ENCODE measurements at regions not wholly inside any gene's neighbourhood (a gene's known extent, or its start where the extent isn't known, plus 50 kb on each side); places are given as distances from the start of the nearest gene placed in this dataset.
A peak's percentile ranks its signal among the peaks of the same experiment; 100 is the strongest.

GRCh38 chr12:42689699-42690098, 100.2 kb upstream of the PRICKLE1 start:
- BruUV-seq (replicated peaks) = no TSS peak
- H3K9me3 Mint-ChIP-seq (ENCODE audit: unreplicated experiment) = peaks cover 8% of the 10 kb centered on the region
- TF ChIP-seq, protein P1, sequence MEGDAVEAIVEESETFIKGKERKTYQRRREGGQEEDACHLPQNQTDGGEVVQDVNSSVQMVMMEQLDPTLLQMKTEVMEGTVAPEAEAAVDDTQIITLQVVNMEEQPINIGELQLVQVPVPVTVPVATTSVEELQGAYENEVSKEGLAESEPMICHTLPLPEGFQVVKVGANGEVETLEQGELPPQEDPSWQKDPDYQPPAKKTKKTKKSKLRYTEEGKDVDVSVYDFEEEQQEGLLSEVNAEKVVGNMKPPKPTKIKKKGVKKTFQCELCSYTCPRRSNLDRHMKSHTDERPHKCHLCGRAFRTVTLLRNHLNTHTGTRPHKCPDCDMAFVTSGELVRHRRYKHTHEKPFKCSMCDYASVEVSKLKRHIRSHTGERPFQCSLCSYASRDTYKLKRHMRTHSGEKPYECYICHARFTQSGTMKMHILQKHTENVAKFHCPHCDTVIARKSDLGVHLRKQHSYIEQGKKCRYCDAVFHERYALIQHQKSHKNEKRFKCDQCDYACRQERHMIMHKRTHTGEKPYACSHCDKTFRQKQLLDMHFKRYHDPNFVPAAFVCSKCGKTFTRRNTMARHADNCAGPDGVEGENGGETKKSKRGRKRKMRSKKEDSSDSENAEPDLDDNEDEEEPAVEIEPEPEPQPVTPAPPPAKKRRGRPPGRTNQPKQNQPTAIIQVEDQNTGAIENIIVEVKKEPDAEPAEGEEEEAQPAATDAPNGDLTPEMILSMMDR (IDR thresholded peaks at IDR 0.05; ENCODE audit: unreplicated experiment) = no peak
- H3K27ac Mint-ChIP-seq (ENCODE audit: low read depth, unreplicated experiment) = no peak overlapping the region
- no peak for DNase-seq (ENCODE audit: unreplicated experiment)
- no peaks in the 10 kb centered on the region for H3K27me3 Mint-ChIP-seq (ENCODE audit: insufficient read depth, unreplicated experiment)
- CTCF ChIA-PET = interaction anchor here (1.1 kb wide), 1 partner anchor 10 kb away, joined by 3 read pairs; no protein-coding TSS in a partner anchor
- POLR2A ChIA-PET = no interaction called here
- H3K36me3 Mint-ChIP-seq (ENCODE audit: insufficient read depth, unreplicated experiment) = no peaks in the 10 kb centered on the region
- intact Hi-C loops (cut with micrococcal nuclease) = no loop called here
- peaks cover 8% of the 10 kb centered on the region for H3K4me1 Mint-ChIP-seq (ENCODE audit: insufficient read depth, unreplicated experiment)
- no peak overlapping the region for H3K4me3 Mint-ChIP-seq (ENCODE audit: unreplicated experiment)

GRCh38 chr12:42686514-42687172, 97.1 kb upstream of the PRICKLE1 start:
- no TSS peak for BruUV-seq (replicated peaks)
- Mint-ChIP-seq H3K27ac (ENCODE audit: low read depth, unreplicated experiment) (no peak overlapping the region), H3K27me3 (ENCODE audit: insufficient read depth, unreplicated experiment) (no peaks in the 10 kb centered on the region), H3K4me1 (ENCODE audit: insufficient read depth, unreplicated experiment) (peaks cover 17% of the 10 kb centered on the region), H3K4me3 (ENCODE audit: unreplicated experiment) (no peak overlapping the region), H3K9me3 (ENCODE audit: unreplicated experiment) (peaks cover 8% of the 10 kb centered on the region), H3K36me3 (ENCODE audit: insufficient read depth, unreplicated experiment) (no peaks in the 10 kb centered on the region)
- intact Hi-C loops (cut with micrococcal nuclease) = no loop called here
- TF ChIP-seq, protein P1 (IDR thresholded peaks at IDR 0.05; ENCODE audit: unreplicated experiment) = no peak
- CTCF ChIA-PET = interaction anchor here (0.9 kb wide), 1 partner anchor 22 kb away, joined by 3 read pairs; no protein-coding TSS in a partner anchor
- POLR2A ChIA-PET = interaction anchor here (0.9 kb wide), 1 partner anchor 10 kb away, joined by 5 read pairs; no protein-coding TSS in a partner anchor
- DNase-seq (ENCODE audit: unreplicated experiment) = peak; percentile 40

GRCh38 chr12:42684802-42685071, 95.2 kb upstream of the PRICKLE1 start:
- Mint-ChIP-seq H3K27ac (ENCODE audit: low read depth, unreplicated experiment) (peak overlapping the region; percentile 14), H3K4me3 (ENCODE audit: unreplicated experiment) (no peak overlapping the region), H3K9me3 (ENCODE audit: unreplicated experiment) (no peaks in the 10 kb centered on the region), H3K36me3 (ENCODE audit: insufficient read depth, unreplicated experiment) (no peaks in the 10 kb centered on the region), H3K4me1 (ENCODE audit: insufficient read depth, unreplicated experiment) (peaks cover 17% of the 10 kb centered on the region), H3K27me3 (ENCODE audit: insufficient read depth, unreplicated experiment) (no peaks in the 10 kb centered on the region)
- TF ChIP-seq, protein P1 (IDR thresholded peaks at IDR 0.05; ENCODE audit: unreplicated experiment) = no peak
- intact Hi-C loops (cut with micrococcal nuclease) = no loop called here
- DNase-seq (ENCODE audit: unreplicated experiment) = no peak
- ChIA-PET CTCF (interaction anchor here (0.7 kb wide), 1 partner anchor 388 kb away, joined by 3 read pairs; no protein-coding TSS in a partner anchor), POLR2A (interaction anchor here (0.9 kb wide), 1 partner anchor 21 kb away, joined by 3 read pairs; no protein-coding TSS in a partner anchor)
- BruUV-seq (replicated peaks) = no TSS peak

DNA sequence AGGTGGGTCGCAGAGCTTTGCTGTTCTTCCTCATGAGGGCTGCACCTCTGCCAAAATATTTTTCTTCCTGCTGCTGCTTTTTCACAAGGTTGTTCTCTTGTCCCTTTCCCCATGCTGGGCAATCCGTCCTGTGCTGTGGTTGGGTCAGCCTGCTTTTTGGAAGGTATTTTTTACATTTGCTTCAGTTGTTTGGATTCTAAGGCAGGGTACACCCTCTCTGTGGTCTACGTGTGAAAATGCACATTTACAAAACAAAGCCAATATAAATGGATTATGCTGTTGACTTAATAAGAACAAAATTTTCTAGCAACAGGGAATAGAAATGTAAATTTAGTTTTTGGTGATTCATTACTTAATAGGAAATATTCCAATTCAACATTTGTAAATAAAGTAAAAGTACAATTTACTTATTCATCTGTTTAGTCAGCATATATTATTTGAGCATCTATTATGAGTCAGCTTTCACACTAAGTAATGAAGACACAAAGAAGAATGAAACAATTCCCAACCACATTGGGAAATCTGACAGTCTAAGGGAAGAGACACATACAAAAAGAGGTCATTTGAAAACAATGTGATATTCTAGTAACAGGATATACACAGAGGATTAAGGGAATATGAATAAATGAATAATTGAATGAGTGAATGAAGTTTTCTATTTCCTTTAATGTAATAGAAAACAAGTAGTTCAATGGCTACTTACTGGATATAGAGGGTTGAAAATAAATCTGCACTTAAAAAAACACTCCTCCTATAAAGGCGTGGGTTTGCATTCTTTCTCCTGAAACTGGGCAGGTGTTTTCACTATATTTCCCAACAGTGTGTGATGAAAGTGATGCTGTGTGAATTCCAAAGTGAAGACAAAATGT, 94.6 kb upstream of the PRICKLE1 start:
- intact Hi-C loops (cut with micrococcal nuclease) = no loop called here

More for the DNA sequence above, 94.6 kb upstream of the PRICKLE1 start:
- Mint-ChIP-seq H3K27ac (ENCODE audit: low read depth, unreplicated experiment) (peak overlapping the region; percentile 14), H3K9me3 (ENCODE audit: unreplicated experiment) (no peaks in the 10 kb centered on the region), H3K4me1 (ENCODE audit: insufficient read depth, unreplicated experiment) (peaks cover 17% of the 10 kb centered on the region), H3K4me3 (ENCODE audit: unreplicated experiment) (no peak overlapping the region), H3K36me3 (ENCODE audit: insufficient read depth, unreplicated experiment) (no peaks in the 10 kb centered on the region), H3K27me3 (ENCODE audit: insufficient read depth, unreplicated experiment) (no peaks in the 10 kb centered on the region)
- peak; percentile 66 for DNase-seq (ENCODE audit: unreplicated experiment)
- TF ChIP-seq, protein P1 (IDR thresholded peaks at IDR 0.05; ENCODE audit: unreplicated experiment) = no peak
- BruUV-seq (replicated peaks) = no TSS peak
- CTCF ChIA-PET = interaction anchor here (0.6 to 1.0 kb wide), 3 partner anchors 67 to 398 kb away, joined by 3 read pairs; no protein-coding TSS in a partner anchor
- POLR2A ChIA-PET = interaction anchor here (0.8 to 1.5 kb wide), 4 partner anchors 9 to 24 kb away, joined by 3 read pairs; no protein-coding TSS in a partner anchor
